Forelimb muscle (tissue), 1 donor: ENCODE measurements at regions not wholly inside any gene's neighbourhood (a gene's known extent, or its start where the extent isn't known, plus 50 kb on each side); places are given as distances from the start of the nearest gene placed in this dataset.
"Not testable (repeated sequence)": the region's sequence is repeated elsewhere in the genome, so short reads cannot be mapped to it uniquely, and the experiment has no call there.

Source experiments
- DNase-seq: peaks from one replicate; pipeline ENCODE4 v3.0.0-alpha.2; 2013; ENCODE audit warnings: low read depth

GRCh38 chr3:189375532-189375931, 203.8 kb downstream of the TPRG1 start:
- DNase-seq: peak; percentile 50

DNA sequence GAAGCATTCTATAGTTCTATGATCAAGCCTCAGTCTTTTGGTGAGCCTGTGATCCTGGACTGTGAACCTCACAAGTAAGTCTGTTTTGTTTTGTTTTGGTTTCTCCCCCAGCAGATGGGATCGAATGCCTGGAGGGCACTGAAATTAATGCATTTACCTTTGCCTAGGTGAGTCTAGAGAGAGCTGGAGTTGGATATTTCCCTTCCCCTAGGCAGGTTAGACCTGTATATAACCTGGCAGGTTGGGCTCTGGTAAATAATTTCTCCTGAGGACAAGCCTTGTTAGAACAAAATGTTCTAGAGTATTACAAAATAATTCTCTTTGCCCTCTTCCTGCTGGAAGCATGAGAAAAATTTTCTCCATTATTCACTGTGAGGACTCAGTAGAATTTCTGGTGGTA, 211.9 kb downstream of the TPRG1 start:
- no peak for DNase-seq

DNA sequence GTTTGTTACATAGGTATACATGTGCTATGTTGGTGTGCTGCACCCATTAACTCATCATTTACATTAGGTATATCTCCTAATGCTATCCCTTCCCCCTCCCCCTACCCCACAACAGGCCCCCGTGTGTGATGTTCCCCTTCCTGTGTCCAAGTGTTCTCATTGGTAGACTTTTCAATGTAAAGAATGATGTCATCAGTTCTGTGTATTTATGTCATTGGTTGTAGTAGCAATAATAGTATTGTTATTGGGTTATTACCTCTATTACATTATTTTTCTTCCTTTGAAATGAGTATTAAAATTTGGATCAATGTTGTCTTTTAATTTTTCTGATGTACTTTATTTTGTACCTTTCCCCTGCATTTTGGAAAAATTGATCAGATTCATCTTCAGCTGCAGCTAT, 214.1 kb downstream of the TPRG1 start:
- DNase-seq: not testable (repeated sequence)

DNA sequence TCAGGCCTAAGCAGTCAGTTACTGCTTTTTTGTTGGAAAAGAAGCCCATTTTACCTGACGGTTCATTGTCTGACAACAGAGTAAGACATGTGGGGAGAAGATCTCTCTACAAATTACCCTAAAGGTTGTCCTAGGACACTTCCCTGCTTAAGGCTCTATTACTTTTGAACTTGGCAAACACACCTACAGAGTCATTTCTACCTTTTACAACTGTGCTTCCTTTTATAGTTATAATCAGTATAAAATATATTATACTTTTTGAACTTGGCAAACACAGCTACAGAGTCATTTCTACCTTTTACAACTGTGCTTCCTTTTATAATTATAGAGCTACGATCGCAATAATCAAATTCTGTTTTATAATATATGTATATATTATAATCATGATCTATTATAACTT, 215.0 kb downstream of the TPRG1 start:
- no peak for DNase-seq

DNA sequence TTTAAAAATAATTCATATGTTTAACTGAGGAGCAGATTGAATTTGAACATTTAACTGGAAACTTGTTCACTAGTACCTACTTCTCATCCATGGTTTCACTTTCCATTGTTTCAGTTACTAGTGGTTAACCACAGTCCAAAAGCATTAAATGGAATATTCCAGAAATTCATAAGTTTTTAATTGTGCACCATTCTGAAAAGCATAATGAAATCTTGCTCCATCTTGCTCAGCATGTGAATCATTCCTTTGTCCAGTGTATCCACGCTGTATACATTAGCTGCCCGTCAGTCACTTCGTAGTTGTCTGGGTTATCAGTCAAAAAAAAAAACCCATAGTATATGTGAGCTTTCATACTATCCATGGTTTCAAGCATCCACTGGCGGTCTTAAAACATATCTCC, 217.6 kb downstream of the TPRG1 start:
- DNase-seq: no peak

- DNase-seq: no peak
These were observed 221.8 kb downstream of the TPRG1 start for GRCh38 chr3:189393598-189393997.

DNA sequence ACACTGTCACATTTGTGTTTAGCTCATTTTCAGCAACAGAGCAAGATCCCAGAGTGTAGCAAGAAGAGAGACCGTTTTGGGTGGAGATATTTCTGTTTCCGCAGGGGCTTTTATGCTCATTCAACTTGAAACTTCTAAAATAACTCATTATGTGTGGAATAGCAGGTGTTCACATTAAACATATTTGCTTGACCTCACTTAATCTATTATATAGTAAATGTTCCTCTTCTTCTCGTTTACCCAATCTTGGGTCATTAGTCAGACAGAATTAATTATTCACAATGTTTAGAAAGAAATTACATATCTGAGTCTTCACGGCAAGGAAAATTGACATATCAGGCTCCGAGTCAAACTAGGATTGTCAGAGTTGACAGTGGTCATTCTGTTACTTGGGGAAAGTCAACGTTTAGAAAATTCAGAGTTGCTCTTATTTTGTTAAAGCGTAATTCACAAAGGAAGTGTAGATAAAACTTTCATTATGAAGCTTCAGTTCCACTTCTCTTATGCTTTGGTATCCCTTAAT, 222.9 kb downstream of the TPRG1 start:
- no peak for DNase-seq

DNA sequence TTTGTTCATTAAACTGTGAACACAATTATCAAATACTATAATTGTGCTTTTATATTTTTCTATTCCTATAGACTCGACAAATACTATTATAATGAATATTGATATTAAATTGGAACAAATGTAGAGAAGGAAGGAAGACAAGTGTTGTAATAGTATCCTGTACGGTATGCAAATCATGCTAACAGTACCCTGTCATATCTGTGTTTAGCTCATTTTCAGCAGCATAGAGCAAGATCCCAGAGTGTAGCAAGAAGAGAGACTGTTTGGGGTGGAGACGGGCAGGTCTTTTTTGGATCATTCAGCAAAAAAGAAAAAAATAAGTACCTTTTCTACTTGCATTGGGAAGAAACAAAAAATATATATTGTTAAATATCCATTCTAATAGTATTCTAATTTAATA, 224.1 kb downstream of the TPRG1 start:
- DNase-seq: no peak

DNA sequence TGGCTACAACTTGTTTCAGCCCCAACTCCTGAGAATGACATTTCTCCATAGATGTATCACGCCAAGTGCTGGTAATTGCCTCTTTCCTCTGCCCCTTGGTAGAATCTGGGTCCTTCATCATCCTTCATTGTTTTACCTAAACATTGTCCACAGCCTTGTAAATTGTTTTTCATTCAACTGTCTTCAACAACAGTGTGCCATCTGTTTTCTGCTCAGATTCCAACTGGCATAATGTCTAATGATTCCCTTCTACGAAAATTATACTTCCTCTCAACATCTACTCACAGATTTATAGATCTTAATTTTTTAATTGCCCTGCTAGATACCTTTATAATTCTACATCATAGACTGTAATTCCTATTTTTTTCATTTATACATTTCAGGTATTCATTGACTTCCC, 226.9 kb downstream of the TPRG1 start:
- no peak for DNase-seq

DNA sequence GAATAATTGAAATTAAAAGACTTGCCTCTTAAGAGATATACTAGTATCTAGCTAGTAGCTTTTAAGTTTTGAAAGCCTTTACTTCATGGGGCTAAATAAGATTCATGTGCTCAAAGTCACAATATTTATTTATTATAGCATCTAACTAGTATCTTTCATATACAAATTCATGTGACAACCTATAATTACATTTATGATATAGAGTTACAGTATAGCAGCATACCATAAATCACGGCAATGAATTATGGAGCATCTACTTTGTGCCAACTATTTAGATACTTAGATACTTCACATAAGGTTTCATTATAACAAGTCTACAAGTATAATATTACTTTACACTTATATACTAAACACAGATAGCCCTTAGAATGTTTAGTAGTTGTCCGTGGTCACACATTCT, 229.4 kb downstream of the TPRG1 start:
- no peak for DNase-seq

DNA sequence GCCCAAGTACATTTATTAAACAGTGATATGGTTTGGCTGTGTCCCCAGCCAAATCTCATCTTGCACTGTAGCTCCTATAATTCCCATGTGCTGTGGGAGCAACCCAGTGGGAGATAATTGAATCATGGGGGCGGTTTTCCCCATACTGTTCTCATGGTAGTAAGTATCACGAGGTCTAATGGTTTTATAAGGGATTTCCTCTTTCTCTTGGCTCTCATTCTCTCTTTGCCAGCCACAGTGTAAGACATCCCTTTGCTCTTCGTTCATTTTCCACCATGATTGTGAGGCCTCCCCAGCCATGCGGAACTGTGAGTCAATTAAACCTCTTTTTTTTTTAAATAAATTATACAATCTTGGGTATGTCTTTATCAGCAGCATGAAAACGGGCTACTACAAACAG, 228.0 kb upstream of the TP63 start:
- no peak for DNase-seq

DNA sequence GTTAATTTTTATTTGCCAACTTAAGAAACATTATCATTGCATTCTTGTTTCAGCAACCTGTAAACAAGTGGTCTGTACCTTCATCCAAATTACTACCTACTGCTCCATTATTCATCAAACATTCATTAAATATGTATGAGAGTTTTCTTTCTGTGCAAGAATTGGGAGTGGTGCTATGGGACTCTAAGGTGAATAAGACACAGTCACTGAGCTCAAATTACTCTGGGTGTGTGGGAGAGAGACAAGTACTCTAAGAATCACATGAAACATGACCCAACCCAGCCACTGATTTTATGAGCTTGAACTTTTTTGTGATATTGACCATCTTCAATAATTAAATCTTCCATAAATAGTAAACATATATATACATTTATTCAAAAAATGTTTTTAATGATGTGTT, 227.2 kb upstream of the TP63 start:
- DNase-seq: no peak

DNA sequence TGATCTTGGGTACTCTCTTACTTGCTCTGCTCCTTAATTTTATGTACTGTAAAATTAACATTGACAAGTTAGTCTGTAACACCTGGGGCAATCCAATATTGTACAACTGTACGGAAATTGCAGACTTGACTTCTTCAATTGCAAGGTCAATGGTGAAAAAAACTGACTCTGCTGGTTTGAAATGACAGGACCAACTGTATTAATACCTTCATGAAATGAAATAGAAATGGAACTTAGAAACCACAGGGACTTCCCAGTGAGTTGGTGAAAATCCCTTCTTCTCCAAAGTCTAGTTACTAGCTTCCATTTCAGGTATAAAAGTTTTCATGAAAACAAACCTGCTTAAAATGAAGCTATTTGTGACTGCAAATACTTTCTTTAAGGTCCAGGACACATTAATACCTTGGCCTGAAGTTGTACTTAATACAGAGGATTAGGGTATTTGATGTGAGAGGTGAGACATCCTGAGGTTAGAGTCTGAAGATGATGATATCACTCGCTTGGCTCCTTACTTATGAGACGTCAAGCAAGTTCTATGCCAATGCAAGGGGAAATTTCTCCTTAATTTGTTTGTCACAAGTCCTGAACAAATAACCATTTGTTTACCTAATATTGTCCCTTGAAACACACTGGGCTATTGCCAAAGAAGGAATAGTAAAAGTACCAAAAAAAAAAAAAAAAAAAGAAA, 226.2 kb upstream of the TP63 start:
- DNase-seq: no peak

DNA sequence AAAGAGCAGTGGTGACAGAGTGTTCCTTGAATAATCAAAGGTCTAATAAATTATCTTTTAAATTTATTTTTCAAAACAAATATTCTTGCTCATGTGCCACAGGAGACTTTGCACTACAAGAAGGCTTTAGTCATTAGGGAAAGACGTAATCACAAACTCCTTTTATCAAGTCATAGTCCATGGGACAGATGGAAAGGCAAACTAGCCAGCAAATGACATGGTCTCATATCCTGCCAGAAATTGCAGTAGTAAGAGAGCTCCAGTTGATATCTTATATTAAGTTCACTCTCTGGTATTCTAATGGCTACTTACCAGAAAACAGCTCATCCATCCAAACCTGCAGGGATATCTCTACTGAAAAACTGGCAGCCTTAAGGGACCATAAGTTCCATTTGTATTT, 225.0 kb upstream of the TP63 start:
- DNase-seq: peak; percentile 38

GRCh38 chr3:189410522-189410921, 220.7 kb upstream of the TP63 start:
- DNase-seq: no peak

- DNase-seq: no peak
These were observed 212.2 kb upstream of the TP63 start for GRCh38 chr3:189419038-189419437.

- no peak for DNase-seq
These were observed 211.5 kb upstream of the TP63 start for GRCh38 chr3:189419683-189420082.

GRCh38 chr3:189424922-189425321, 206.3 kb upstream of the TP63 start:
- no peak for DNase-seq

GRCh38 chr3:189429019-189429418, 202.2 kb upstream of the TP63 start:
- no peak for DNase-seq

DNA sequence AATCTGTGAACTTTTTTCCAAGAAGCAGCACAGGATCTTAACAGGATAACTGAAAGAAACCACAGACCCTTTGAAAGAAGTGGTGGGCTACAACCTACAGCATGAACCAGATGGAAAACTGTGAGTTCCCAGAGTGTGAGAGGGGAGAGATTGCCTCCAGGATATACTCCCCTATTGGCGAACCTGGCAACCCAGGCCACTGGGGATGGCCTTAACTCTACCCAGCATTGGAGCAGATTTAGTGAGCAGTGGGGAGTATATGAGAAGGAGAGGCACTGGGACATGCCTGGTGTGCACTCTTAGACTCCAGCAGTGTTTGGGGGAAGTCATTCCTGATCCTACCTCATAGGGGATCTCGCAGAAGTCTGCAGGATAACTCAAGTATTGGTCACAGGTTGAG, 201.0 kb upstream of the TP63 start:
- no peak for DNase-seq

DNA sequence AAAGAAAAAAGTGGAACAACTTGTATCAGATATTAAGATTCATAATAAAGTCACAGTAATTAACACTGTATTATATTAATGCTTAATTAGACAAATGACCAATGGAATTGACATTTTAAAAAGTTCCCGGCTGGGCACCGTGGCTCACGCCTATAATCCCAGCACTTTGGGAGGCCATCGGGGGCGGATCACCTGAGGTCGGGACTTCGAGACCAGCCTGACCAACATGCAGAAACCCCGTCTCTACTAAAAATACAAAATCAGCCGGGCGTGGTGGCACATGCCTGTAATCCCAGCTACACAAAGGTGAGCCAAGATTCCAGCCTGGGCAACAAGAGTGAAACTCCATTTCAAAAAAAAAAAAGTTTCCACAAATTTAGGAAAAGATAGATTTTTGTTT, 188.9 kb upstream of the TP63 start:
- DNase-seq: not testable (repeated sequence)

DNA sequence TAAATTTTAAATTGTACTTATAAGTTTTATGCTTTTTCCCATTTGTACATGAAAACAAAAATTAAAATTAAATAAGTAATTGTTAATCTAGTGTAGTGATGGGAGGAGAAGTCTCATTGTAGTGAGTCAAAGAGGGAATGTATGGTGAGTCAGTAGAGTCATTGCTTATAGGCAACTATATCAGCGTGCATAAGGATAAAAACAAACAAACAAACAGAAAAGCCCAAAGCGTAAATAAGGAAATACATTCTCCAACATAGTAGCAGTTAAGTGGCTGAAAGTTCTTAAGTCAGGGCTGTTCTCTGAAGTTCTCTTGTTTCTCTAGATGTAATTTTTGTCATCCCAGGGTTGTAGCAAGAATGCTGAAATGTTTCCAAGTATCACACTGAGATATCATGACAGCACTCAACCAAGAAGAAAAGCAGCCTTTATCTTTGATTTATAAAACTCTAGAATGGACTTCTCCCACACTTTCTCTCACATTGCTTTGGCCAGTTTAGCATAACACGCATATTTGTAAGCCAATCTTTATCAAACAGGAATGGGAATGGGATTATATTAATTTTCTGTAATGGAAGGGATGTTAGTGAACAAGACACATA, 184.1 kb upstream of the TP63 start:
- no peak for DNase-seq

DNA sequence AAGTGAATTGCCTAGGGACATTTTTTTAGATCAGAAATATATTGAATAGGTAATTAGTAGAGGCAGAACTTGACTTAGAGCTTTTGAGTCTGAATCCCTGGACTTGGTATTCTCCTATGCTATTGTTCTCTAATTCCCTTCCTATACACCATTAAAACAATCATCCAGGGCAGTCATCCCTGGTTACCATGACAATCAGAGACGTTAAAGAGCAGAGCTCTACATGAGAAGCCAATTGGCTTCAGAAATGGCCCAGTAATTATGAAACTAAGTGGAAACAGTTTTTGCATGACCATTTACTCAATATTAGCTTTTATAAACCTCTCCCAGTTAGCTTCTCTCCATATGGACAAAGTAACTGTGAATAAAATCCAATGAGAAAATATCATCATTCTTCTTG, 182.1 kb upstream of the TP63 start:
- DNase-seq: no peak

- DNase-seq: no peak
These were observed 176.2 kb upstream of the TP63 start for GRCh38 chr3:189455009-189455408.
